ENCODE measurements at regions not wholly inside any gene's neighbourhood (a gene's known extent, or its start where the extent isn't known, plus 50 kb on each side); places are given as distances from the start of the nearest gene placed in this dataset.

- H3K4me1 ChIP-seq (ENCODE audit: control insufficient read depth in 2 of 3, insufficient read depth in 2 of 3, low read depth in 1 of 3, low read length in 3 of 3): no peaks in the 10 kb centered on the region
- no peak overlapping the region for H3K27ac ChIP-seq (ENCODE audit: low read depth in 2 of 2, low read length in 2 of 2)
- FAIRE-seq (peak; percentile 47), DNase-seq (no peak)
- H3K9me3 ChIP-seq (ENCODE audit: control insufficient read depth in 2 of 3, insufficient read depth in 1 of 3, low read length in 3 of 3): no peaks in the 10 kb centered on the region
- no peaks in the 10 kb centered on the region for H3K27me3 ChIP-seq (ENCODE audit: control insufficient read depth, insufficient read depth, low read length)
- H3K4me3 ChIP-seq (ENCODE audit: low read length in 3 of 3): no peak overlapping the region
- intact Hi-C loops (cut with DNase I): no loop called here
- H3K9ac ChIP-seq (ENCODE audit: low read length in 3 of 3): no peak overlapping the region
- no peak for TF ChIP-seq CTCF (IDR thresholded peaks at IDR 0.05; ENCODE audit: borderline replicate concordance, extremely low read depth, insufficient read depth)
- H3K36me3 ChIP-seq (ENCODE audit: control insufficient read depth in 2 of 3, insufficient read depth in 3 of 3, low read length in 3 of 3): no peaks in the 10 kb centered on the region
Observed at GRCh38 chr3:75981401-75981800, 196.1 kb upstream of the ZNF717 start.

- no peaks in the 10 kb centered on the region for H3K4me1 ChIP-seq (ENCODE audit: control insufficient read depth in 2 of 3, insufficient read depth in 2 of 3, low read depth in 1 of 3, low read length in 3 of 3)
- H3K27ac ChIP-seq (ENCODE audit: low read depth in 2 of 2, low read length in 2 of 2): no peak overlapping the region
- H3K36me3 ChIP-seq (ENCODE audit: control insufficient read depth in 2 of 3, insufficient read depth in 3 of 3, low read length in 3 of 3): no peaks in the 10 kb centered on the region
- no peaks in the 10 kb centered on the region for H3K27me3 ChIP-seq (ENCODE audit: control insufficient read depth, insufficient read depth, low read length)
- intact Hi-C loops (cut with DNase I): no loop called here
- FAIRE-seq (no peak), DNase-seq (no peak)
- no peak for TF ChIP-seq CTCF (IDR thresholded peaks at IDR 0.05; ENCODE audit: borderline replicate concordance, extremely low read depth, insufficient read depth)
- no peaks in the 10 kb centered on the region for H3K9me3 ChIP-seq (ENCODE audit: control insufficient read depth in 2 of 3, insufficient read depth in 1 of 3, low read length in 3 of 3)
- H3K4me3 ChIP-seq (ENCODE audit: low read length in 3 of 3): no peak overlapping the region
- H3K9ac ChIP-seq (ENCODE audit: low read length in 3 of 3): no peak overlapping the region
Observed at GRCh38 chr3:75982151-75982550, 196.8 kb upstream of the ZNF717 start.

- Histone ChIP-seq H3K4me3 (ENCODE audit: low read length in 3 of 3) (no peak overlapping the region), H3K9ac (ENCODE audit: low read length in 3 of 3) (no peak overlapping the region), H3K4me1 (ENCODE audit: control insufficient read depth in 2 of 3, insufficient read depth in 2 of 3, low read depth in 1 of 3, low read length in 3 of 3) (no peaks in the 10 kb centered on the region), H3K36me3 (ENCODE audit: control insufficient read depth in 2 of 3, insufficient read depth in 3 of 3, low read length in 3 of 3) (no peaks in the 10 kb centered on the region), H3K27me3 (ENCODE audit: control insufficient read depth, insufficient read depth, low read length) (no peaks in the 10 kb centered on the region), H3K27ac (ENCODE audit: low read depth in 2 of 2, low read length in 2 of 2) (no peak overlapping the region), H3K9me3 (ENCODE audit: control insufficient read depth in 2 of 3, insufficient read depth in 1 of 3, low read length in 3 of 3) (no peaks in the 10 kb centered on the region)
- intact Hi-C loops (cut with DNase I): no loop called here
- no peak for TF ChIP-seq CTCF (IDR thresholded peaks at IDR 0.05; ENCODE audit: borderline replicate concordance, extremely low read depth, insufficient read depth)
- no peak for FAIRE-seq
- no peak for DNase-seq
Observed at GRCh38 chr3:75983111-75983510, 197.8 kb upstream of the ZNF717 start.

GRCh38 chr3:75983609-75984290 lies 198.4 kb upstream of the ZNF717 start:
- H3K9me3 ChIP-seq (ENCODE audit: control insufficient read depth in 2 of 3, insufficient read depth in 1 of 3, low read length in 3 of 3): no peaks in the 10 kb centered on the region
- H3K27ac ChIP-seq (ENCODE audit: low read depth in 2 of 2, low read length in 2 of 2): no peak overlapping the region
- no peak overlapping the region for H3K9ac ChIP-seq (ENCODE audit: low read length in 3 of 3)
- no peak overlapping the region for H3K4me3 ChIP-seq (ENCODE audit: low read length in 3 of 3)
- H3K27me3 ChIP-seq (ENCODE audit: control insufficient read depth, insufficient read depth, low read length): no peaks in the 10 kb centered on the region
- intact Hi-C loops (cut with DNase I): no loop called here
- FAIRE-seq: no peak
- no peaks in the 10 kb centered on the region for H3K36me3 ChIP-seq (ENCODE audit: control insufficient read depth in 2 of 3, insufficient read depth in 3 of 3, low read length in 3 of 3)
- DNase-seq: peak in 2 of 5 donors; percentile 16 to 32
- no peaks in the 10 kb centered on the region for H3K4me1 ChIP-seq (ENCODE audit: control insufficient read depth in 2 of 3, insufficient read depth in 2 of 3, low read depth in 1 of 3, low read length in 3 of 3)
- no peak for TF ChIP-seq CTCF (IDR thresholded peaks at IDR 0.05; ENCODE audit: borderline replicate concordance, extremely low read depth, insufficient read depth)
